ENCODE measurements at regions not wholly inside any gene's neighbourhood (a gene's known extent, or its start where the extent isn't known, plus 50 kb on each side); places are given as distances from the start of the nearest gene placed in this dataset.

DNA sequence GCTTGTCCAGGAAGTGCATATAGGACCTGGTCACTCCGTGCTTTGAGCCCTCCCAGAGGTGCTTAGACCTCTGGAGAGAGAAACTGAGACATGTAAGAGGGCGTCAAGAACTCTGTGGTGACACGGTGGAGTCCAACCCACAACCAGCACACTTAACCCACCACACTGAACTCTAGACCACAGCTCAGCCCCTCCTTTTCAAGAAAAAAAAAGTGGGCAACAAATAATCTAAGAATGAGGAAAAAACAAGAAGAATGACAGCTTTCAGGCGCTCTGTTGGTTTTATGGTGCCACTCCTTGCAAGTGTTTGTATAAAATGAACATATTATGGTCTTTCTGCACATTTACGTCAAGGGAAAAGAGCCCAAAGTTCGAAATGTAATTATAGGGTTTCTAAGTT lies 50.2 kb upstream of the SNAPC3 start:
- no peaks in the 10 kb centered on the region for H3K27me3 ChIP-seq (ENCODE audit: control insufficient read depth in 3 of 3, insufficient read depth in 3 of 3, low read length in 2 of 3)
- H3K27ac ChIP-seq (ENCODE audit: low read depth in 1 of 2, low read length in 1 of 2): no peak overlapping the region
- WGBS, 2 donors: 76 to 84% methylated on average over 6 of the region's 6 CpGs
- DNase-seq (no peak), ATAC-seq (ENCODE audit: insufficient read depth, low FRiP score) (no peak)
- peaks cover 0 to 60% (median 15%) of the 10 kb centered on the region in 5 donors for H3K4me1 ChIP-seq (ENCODE audit: control insufficient read depth in 5 of 5, insufficient read depth in 5 of 5, low read length in 5 of 5)
- H3K36me3 ChIP-seq (ENCODE audit: control insufficient read depth in 4 of 4, insufficient read depth in 4 of 4, low read length in 4 of 4): no peaks in the 10 kb centered on the region
- H3K4me3 ChIP-seq: no peak overlapping the region
- peaks cover 0 to 7% (median 0%) of the 10 kb centered on the region in 4 donors for H3K9me3 ChIP-seq (ENCODE audit: control insufficient read depth in 4 of 4, insufficient read depth in 3 of 4, low read length in 3 of 4)
- TF ChIP-seq, protein P1, sequence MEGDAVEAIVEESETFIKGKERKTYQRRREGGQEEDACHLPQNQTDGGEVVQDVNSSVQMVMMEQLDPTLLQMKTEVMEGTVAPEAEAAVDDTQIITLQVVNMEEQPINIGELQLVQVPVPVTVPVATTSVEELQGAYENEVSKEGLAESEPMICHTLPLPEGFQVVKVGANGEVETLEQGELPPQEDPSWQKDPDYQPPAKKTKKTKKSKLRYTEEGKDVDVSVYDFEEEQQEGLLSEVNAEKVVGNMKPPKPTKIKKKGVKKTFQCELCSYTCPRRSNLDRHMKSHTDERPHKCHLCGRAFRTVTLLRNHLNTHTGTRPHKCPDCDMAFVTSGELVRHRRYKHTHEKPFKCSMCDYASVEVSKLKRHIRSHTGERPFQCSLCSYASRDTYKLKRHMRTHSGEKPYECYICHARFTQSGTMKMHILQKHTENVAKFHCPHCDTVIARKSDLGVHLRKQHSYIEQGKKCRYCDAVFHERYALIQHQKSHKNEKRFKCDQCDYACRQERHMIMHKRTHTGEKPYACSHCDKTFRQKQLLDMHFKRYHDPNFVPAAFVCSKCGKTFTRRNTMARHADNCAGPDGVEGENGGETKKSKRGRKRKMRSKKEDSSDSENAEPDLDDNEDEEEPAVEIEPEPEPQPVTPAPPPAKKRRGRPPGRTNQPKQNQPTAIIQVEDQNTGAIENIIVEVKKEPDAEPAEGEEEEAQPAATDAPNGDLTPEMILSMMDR (IDR thresholded peaks at IDR 0.05; ENCODE audit: control extremely low read depth, extremely low read depth): no peak
- peak overlapping the region in 1 of 2 donors; percentile 27 for H3K9ac ChIP-seq (ENCODE audit: insufficient read depth in 1 of 2, low read length in 2 of 2)

- DNase-seq (peak; percentile 25 to 71 (median 65)), ATAC-seq (ENCODE audit: insufficient read depth, low FRiP score) (no peak)
- Histone ChIP-seq H3K9me3 (ENCODE audit: control insufficient read depth in 4 of 4, insufficient read depth in 3 of 4, low read length in 3 of 4) (peaks cover 0 to 7% (median 0%) of the 10 kb centered on the region in 4 donors), H3K27ac (ENCODE audit: low read depth in 1 of 2, low read length in 1 of 2) (no peak overlapping the region), H3K4me1 (ENCODE audit: control insufficient read depth in 5 of 5, insufficient read depth in 5 of 5, low read length in 5 of 5) (peaks cover 0 to 56% (median 15%) of the 10 kb centered on the region in 5 donors), H3K36me3 (ENCODE audit: control insufficient read depth in 4 of 4, insufficient read depth in 4 of 4, low read length in 4 of 4) (no peaks in the 10 kb centered on the region), H3K4me3 (no peak overlapping the region), H3K9ac (ENCODE audit: insufficient read depth in 1 of 2, low read length in 2 of 2) (no peak overlapping the region), H3K27me3 (ENCODE audit: control insufficient read depth in 3 of 3, insufficient read depth in 3 of 3, low read length in 2 of 3) (no peaks in the 10 kb centered on the region)
- TF ChIP-seq, protein P1 (IDR thresholded peaks at IDR 0.05; ENCODE audit: control extremely low read depth, extremely low read depth): no peak
- 63 to 84% methylated on average over 6 of the region's 6 CpGs for WGBS, 2 donors
These were observed 51.2 kb upstream of the SNAPC3 start for GRCh38 chr9:15371448-15371845.

DNA sequence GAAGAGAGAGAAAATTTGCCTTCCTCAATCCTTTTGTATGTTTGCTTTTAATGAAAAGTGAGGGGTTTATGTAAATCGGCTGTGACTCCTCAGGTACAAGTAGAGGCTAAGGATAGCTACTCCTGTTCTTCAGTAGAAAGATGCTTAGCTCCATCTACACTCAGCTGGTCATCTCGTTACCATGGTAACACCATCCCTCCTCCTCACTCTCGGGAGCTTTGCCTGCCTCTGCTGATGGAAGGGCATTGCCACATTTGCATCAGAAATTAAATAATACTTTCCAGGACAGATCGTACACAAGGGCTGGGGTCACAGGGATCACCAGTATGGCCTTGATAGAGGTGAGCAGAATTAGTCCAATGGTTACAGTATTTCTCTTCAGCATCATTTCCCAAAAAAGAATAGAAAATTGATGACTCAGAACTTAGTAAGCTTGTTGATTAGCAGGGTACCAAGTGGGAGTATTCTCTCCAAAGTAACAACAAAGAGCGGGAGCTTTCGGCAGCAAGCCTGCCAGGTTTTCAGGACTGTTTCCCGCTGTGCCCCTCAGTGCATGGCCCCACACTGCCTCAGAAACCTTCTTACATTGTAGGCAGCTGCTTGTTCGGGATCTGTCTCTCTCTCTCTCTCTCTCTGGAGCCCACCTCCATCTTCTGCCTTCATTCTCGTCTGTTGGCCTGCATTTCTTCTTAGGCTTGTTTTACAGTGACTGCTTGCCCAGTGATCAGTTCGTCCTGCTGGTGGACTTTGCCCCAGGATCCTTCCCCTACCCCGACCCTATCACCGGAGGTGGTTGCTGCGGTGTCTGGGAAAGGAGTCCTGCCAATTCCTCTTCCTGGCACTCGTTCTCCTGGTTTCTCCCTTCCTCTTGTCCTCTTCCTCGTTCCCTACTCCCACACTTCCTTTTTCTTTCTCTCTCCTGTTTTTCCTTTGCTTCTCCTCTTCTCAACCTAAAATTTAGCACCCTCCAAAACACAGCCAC lies 51.9 kb upstream of the SNAPC3 start:
- TF ChIP-seq, protein P1 (IDR thresholded peaks at IDR 0.05; ENCODE audit: control extremely low read depth, extremely low read depth): no peak
- WGBS, 2 donors: 75 to 79% methylated on average over 15 of the region's 15 CpGs

More for the DNA sequence above, 51.9 kb upstream of the SNAPC3 start:
- ATAC-seq (ENCODE audit: insufficient read depth, low FRiP score): no peak
- Histone ChIP-seq H3K4me1 (ENCODE audit: control insufficient read depth in 5 of 5, insufficient read depth in 5 of 5, low read length in 5 of 5) (peaks cover 0 to 56% (median 15%) of the 10 kb centered on the region in 5 donors), H3K9me3 (ENCODE audit: control insufficient read depth in 4 of 4, insufficient read depth in 3 of 4, low read length in 3 of 4) (peaks cover 0 to 7% (median 0%) of the 10 kb centered on the region in 4 donors), H3K36me3 (ENCODE audit: control insufficient read depth in 4 of 4, insufficient read depth in 4 of 4, low read length in 4 of 4) (no peaks in the 10 kb centered on the region), H3K9ac (ENCODE audit: insufficient read depth in 1 of 2, low read length in 2 of 2) (peak overlapping the region in 1 of 2 donors; percentile 26), H3K27me3 (ENCODE audit: control insufficient read depth in 3 of 3, insufficient read depth in 3 of 3, low read length in 2 of 3) (no peaks in the 10 kb centered on the region), H3K4me3 (no peak overlapping the region), H3K27ac (ENCODE audit: low read depth in 1 of 2, low read length in 1 of 2) (no peak overlapping the region)
- peak; percentile 35 to 68 (median 65) for DNase-seq

Measured in lung (tissue), 11 donors.